CD4-positive, alpha-beta T cell (primary cell): ENCODE measurements at regions not wholly inside any gene's neighbourhood (a gene's known extent, or its start where the extent isn't known, plus 50 kb on each side); places are given as distances from the start of the nearest gene placed in this dataset.

Experiments used
- ATAC-seq: fragments of 200-7000 bp; cut with Tn5 transposase; one replicate; pipeline ENCODE4 v1.10.0; 2022; ENCODE audit warnings: mild to moderate bottlenecking; ENCODE audit not compliant: poor library complexity
- CTCF ChIA-PET: fragments of 350-600 bp; sonication (Branson Sonifier 250); formaldehyde crosslinking; loops from one replicate; lab custom pipeline; 2021; ENCODE audit warnings: antibody characterized with exemption, inconsistent platforms; lab: Charles Lee
- POLR2A ChIA-PET: fragments of 350-600 bp; sonication (Branson Sonifier 250); formaldehyde crosslinking; loops from one replicate; lab custom pipeline; 2021; ENCODE audit warnings: antibody characterized with exemption, inconsistent platforms; lab: Charles Lee
- DNase-seq, 14 experiments: peaks; one replicate each; pipeline ENCODE4 v3.0.0-alpha.2; 2013 to 2020; ENCODE audit warnings: mixed read lengths in 2 of 14
- H3K27ac ChIP-seq, 2 donors: one replicate each; pipeline versions ENCODE4 v1.5.1 to v1.7.0; 2013; ENCODE audit warnings: low read length in 2 of 2, low read depth in 1 of 2, mild to moderate bottlenecking in 1 of 2
- H3K27me3 ChIP-seq, 2 experiments: 1 replicate in 1 of 2; 2 replicates in 1 of 2; pipeline versions ENCODE4 v1.6.1 to v1.7.0; 2013; ENCODE audit warnings: low read length in 2 of 2, control low read depth in 1 of 2, mild to moderate bottlenecking in 1 of 2, moderate library complexity in 1 of 2; ENCODE audit not compliant: insufficient read depth in 2 of 2, control insufficient read depth in 1 of 2
- H3K36me3 ChIP-seq: one replicate; pipeline ENCODE4 v1.6.1; 2013; ENCODE audit warnings: low read length, control low read depth; ENCODE audit not compliant: insufficient read depth
- H3K4me1 ChIP-seq: one replicate; pipeline ENCODE4 v1.6.1; 2013; ENCODE audit warnings: low read length, control low read depth; ENCODE audit not compliant: insufficient read depth
- H3K4me3 ChIP-seq: one replicate; pipeline ENCODE4 v1.5.1; 2013; ENCODE audit warnings: mild to moderate bottlenecking, low read length, moderate library complexity
- H3K9me3 ChIP-seq, 2 experiments: 1 replicate in 1 of 2; 2 replicates in 1 of 2; pipeline versions ENCODE4 v1.6.1 to v1.7.0; 2013; ENCODE audit warnings: low read length in 2 of 2, mild to moderate bottlenecking in 2 of 2, control low read depth in 1 of 2, moderate library complexity in 1 of 2; ENCODE audit not compliant: control insufficient read depth in 1 of 2, insufficient read depth in 1 of 2
- H3K27ac Mint-ChIP-seq: one replicate; pipeline ENCODE4 v1.8.0; 2020; ENCODE audit warnings: mixed read lengths
- H3K27me3 Mint-ChIP-seq: one replicate; pipeline ENCODE4 v1.8.0; 2021; ENCODE audit warnings: mixed read lengths
- H3K36me3 Mint-ChIP-seq: one replicate; pipeline ENCODE4 v1.8.0; 2021; ENCODE audit warnings: low read depth, mixed read lengths
- H3K4me1 Mint-ChIP-seq: one replicate; pipeline ENCODE4 v1.8.0; 2021; ENCODE audit warnings: low read depth, mixed read lengths
- H3K4me3 Mint-ChIP-seq: one replicate; pipeline ENCODE4 v1.8.0; 2020; ENCODE audit warnings: mild to moderate bottlenecking, mixed read lengths
- H3K9me3 Mint-ChIP-seq: one replicate; pipeline ENCODE4 v1.8.0; 2020; ENCODE audit warnings: mixed read lengths
- CTCF ChIP-seq: fragments of 200-600 bp; IDR thresholded peaks from one replicate; pipeline ENCODE4 v1.8.0; 2022; ENCODE audit warnings: antibody characterized with exemption, mild to moderate bottlenecking
- intact Hi-C, 2 experiments: fragments of 100-400 bp; cut with DNase I in 1 of 2; cut with micrococcal nuclease in 1 of 2; formaldehyde crosslinking; loops; one replicate each; pipeline versions ENCODE4 v1.15.1 to v1.9.0; 2023 to 2025; cut with DNase I, micrococcal nuclease

GRCh38 chr9:21533597-21533996, 51.5 kb upstream of the IFNE start:
- Histone ChIP-seq H3K27me3 (no peaks in the 10 kb centered on the region), H3K27ac (no peak overlapping the region), H3K36me3 (no peaks in the 10 kb centered on the region), H3K4me1 (no peaks in the 10 kb centered on the region), H3K9me3 (no peaks in the 10 kb centered on the region), H3K4me3 (no peak overlapping the region)
- Mint-ChIP-seq H3K4me3 (no peak overlapping the region), H3K9me3 (no peaks in the 10 kb centered on the region), H3K36me3 (no peaks in the 10 kb centered on the region), H3K27ac (no peak overlapping the region), H3K4me1 (no peaks in the 10 kb centered on the region), H3K27me3 (no peaks in the 10 kb centered on the region)
- ATAC-seq = no peak
- no peak for DNase-seq
- intact Hi-C loops = loop anchor here in 1 of 2 experiments (1.0 kb wide), 1 partner anchor 12 kb away; no protein-coding TSS in a partner anchor
- CTCF ChIA-PET = no interaction called here
- POLR2A ChIA-PET = no interaction called here
- TF ChIP-seq CTCF = no peak

DNA sequence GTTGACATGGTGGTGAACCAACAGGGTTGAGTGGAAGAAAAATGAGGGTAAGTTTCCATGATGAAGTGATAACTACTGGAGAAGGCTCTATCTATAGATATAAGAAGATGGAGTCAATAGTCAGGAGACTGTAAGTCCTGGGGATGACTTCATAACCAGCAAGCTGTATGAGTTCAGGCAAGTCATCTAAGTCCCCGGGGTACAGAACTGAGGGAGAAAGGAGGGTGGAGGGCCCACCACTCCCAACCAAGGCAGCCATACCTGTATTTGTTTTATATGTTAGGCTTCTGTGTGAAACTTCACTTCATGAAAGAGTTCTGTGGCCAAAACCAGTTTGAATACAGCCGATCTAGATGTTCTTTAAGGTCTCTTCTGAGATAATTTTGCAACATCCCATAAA, 53.3 kb upstream of the IFNE start:
- no peak for TF ChIP-seq CTCF
- no peaks in the 10 kb centered on the region for H3K36me3 ChIP-seq
- Mint-ChIP-seq H3K27me3 (no peaks in the 10 kb centered on the region), H3K4me3 (no peak overlapping the region), H3K36me3 (no peaks in the 10 kb centered on the region), H3K9me3 (no peaks in the 10 kb centered on the region), H3K4me1 (no peaks in the 10 kb centered on the region), H3K27ac (no peak overlapping the region)
- H3K4me3 ChIP-seq = no peak overlapping the region
- no peaks in the 10 kb centered on the region for H3K4me1 ChIP-seq
- no peaks in the 10 kb centered on the region for H3K27me3 ChIP-seq
- ChIA-PET CTCF (no interaction called here), POLR2A (no interaction called here)
- intact Hi-C loops = no loop called here
- ATAC-seq (no peak), DNase-seq (no peak)
- H3K27ac ChIP-seq = no peak overlapping the region
- H3K9me3 ChIP-seq = no peaks in the 10 kb centered on the region

- TF ChIP-seq CTCF = no peak
- intact Hi-C loops = no loop called here
- Histone ChIP-seq H3K4me1 (no peaks in the 10 kb centered on the region), H3K27ac (no peak overlapping the region), H3K36me3 (no peaks in the 10 kb centered on the region), H3K27me3 (no peaks in the 10 kb centered on the region), H3K9me3 (no peaks in the 10 kb centered on the region), H3K4me3 (no peak overlapping the region)
- Mint-ChIP-seq H3K36me3 (no peaks in the 10 kb centered on the region), H3K4me3 (no peak overlapping the region), H3K9me3 (no peaks in the 10 kb centered on the region), H3K27ac (no peak overlapping the region), H3K4me1 (no peaks in the 10 kb centered on the region), H3K27me3 (no peaks in the 10 kb centered on the region)
- ATAC-seq (no peak), DNase-seq (no peak)
- POLR2A ChIA-PET = interaction anchor here (0.6 kb wide), 1 partner anchor 217 kb away, joined by 3 read pairs; no protein-coding TSS in a partner anchor
- CTCF ChIA-PET = no interaction called here
These were observed 60.7 kb upstream of the IFNE start for GRCh38 chr9:21542787-21543186.
